ENCODE measurements at regions not wholly inside any gene's neighbourhood (a gene's known extent, or its start where the extent isn't known, plus 50 kb on each side); places are given as distances from the start of the nearest gene placed in this dataset.
"Not testable (repeated sequence)": the region's sequence is repeated elsewhere in the genome, so short reads cannot be mapped to it uniquely, and the experiment has no call there.

- Histone ChIP-seq H3K9me3 (ENCODE audit: control insufficient read depth in 4 of 4, insufficient read depth in 3 of 4, low read length in 3 of 4) (no peaks in the 10 kb centered on the region), H3K4me3 (no peak overlapping the region), H3K9ac (ENCODE audit: insufficient read depth in 1 of 2, low read length in 2 of 2) (no peak overlapping the region), H3K4me1 (ENCODE audit: control insufficient read depth in 5 of 5, insufficient read depth in 5 of 5, low read length in 5 of 5) (peaks cover 0 to 33% (median 6%) of the 10 kb centered on the region in 5 donors), H3K27me3 (ENCODE audit: control insufficient read depth in 3 of 3, insufficient read depth in 3 of 3, low read length in 2 of 3) (no peaks in the 10 kb centered on the region), H3K27ac (ENCODE audit: low read depth in 1 of 2, low read length in 1 of 2) (no peak overlapping the region), H3K36me3 (ENCODE audit: control insufficient read depth in 4 of 4, insufficient read depth in 4 of 4, low read length in 4 of 4) (no peaks in the 10 kb centered on the region)
- TF ChIP-seq, protein P1, sequence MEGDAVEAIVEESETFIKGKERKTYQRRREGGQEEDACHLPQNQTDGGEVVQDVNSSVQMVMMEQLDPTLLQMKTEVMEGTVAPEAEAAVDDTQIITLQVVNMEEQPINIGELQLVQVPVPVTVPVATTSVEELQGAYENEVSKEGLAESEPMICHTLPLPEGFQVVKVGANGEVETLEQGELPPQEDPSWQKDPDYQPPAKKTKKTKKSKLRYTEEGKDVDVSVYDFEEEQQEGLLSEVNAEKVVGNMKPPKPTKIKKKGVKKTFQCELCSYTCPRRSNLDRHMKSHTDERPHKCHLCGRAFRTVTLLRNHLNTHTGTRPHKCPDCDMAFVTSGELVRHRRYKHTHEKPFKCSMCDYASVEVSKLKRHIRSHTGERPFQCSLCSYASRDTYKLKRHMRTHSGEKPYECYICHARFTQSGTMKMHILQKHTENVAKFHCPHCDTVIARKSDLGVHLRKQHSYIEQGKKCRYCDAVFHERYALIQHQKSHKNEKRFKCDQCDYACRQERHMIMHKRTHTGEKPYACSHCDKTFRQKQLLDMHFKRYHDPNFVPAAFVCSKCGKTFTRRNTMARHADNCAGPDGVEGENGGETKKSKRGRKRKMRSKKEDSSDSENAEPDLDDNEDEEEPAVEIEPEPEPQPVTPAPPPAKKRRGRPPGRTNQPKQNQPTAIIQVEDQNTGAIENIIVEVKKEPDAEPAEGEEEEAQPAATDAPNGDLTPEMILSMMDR (IDR thresholded peaks at IDR 0.05; ENCODE audit: control extremely low read depth, extremely low read depth), result no peak
- WGBS, 2 donors, result 97% methylated on average over 2 of the region's 2 CpGs
- no peak for ATAC-seq (ENCODE audit: insufficient read depth, low FRiP score)
- no peak for DNase-seq
Observed at GRCh38 chr17:63041722-63042121, 75.7 kb downstream of the TANC2 start.

GRCh38 chr17:63042256-63042812 is 76.3 kb downstream of the TANC2 start:
- H3K36me3 ChIP-seq (ENCODE audit: control insufficient read depth in 4 of 4, insufficient read depth in 4 of 4, low read length in 4 of 4), result no peaks in the 10 kb centered on the region
- no peaks in the 10 kb centered on the region for H3K9me3 ChIP-seq (ENCODE audit: control insufficient read depth in 4 of 4, insufficient read depth in 3 of 4, low read length in 3 of 4)
- WGBS, 2 donors, result 55 to 66% methylated on average over 2 of the region's 2 CpGs

DNA sequence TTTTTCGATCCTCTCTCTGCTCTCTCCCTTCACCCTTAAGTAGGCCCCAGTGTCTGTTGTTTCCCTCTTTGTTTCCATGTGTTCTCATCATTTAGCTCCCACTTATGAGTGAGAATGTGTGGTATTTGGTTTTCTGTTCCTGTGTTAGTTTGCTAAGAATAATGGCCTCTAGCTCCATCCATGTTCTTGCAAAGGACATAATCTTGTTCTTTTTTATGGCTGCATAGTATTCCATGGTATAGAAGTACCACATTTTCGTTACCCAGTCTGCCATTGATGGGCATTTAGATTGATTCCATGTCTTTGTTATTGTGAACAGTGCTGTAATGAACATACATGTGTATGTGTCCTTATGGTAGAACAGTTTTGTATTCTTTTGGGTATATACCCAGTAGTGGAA is 91.5 kb downstream of the TANC2 start:
- not testable (repeated sequence) for H3K9ac ChIP-seq (ENCODE audit: insufficient read depth in 1 of 2, low read length in 2 of 2); H3K36me3 ChIP-seq (ENCODE audit: control insufficient read depth in 4 of 4, insufficient read depth in 4 of 4, low read length in 4 of 4); H3K4me1 ChIP-seq (ENCODE audit: control insufficient read depth in 5 of 5, insufficient read depth in 5 of 5, low read length in 5 of 5); H3K27ac ChIP-seq (ENCODE audit: low read depth in 1 of 2, low read length in 1 of 2); H3K27me3 ChIP-seq (ENCODE audit: control insufficient read depth in 3 of 3, insufficient read depth in 3 of 3, low read length in 2 of 3); H3K4me3 ChIP-seq; ATAC-seq (ENCODE audit: insufficient read depth, low FRiP score); DNase-seq; H3K9me3 ChIP-seq (ENCODE audit: control insufficient read depth in 4 of 4, insufficient read depth in 3 of 4, low read length in 3 of 4)
- 97 to 100% methylated on average over 2 of the region's 2 CpGs for WGBS, 2 donors

More at GRCh38 chr17:63042256-63042812, 76.3 kb downstream of the TANC2 start:
- no peaks in the 10 kb centered on the region for H3K27me3 ChIP-seq (ENCODE audit: control insufficient read depth in 3 of 3, insufficient read depth in 3 of 3, low read length in 2 of 3)
- H3K4me1 ChIP-seq (ENCODE audit: control insufficient read depth in 5 of 5, insufficient read depth in 5 of 5, low read length in 5 of 5), result peaks cover 0 to 33% (median 6%) of the 10 kb centered on the region in 5 donors
- no peak for ATAC-seq (ENCODE audit: insufficient read depth, low FRiP score)
- H3K9ac ChIP-seq (ENCODE audit: insufficient read depth in 1 of 2, low read length in 2 of 2), result no peak overlapping the region
- peak in 2 of 3 donors; percentile 50 to 63 for DNase-seq
- TF ChIP-seq, protein P1 (IDR thresholded peaks at IDR 0.05; ENCODE audit: control extremely low read depth, extremely low read depth), result no peak
- H3K4me3 ChIP-seq, result no peak overlapping the region
- H3K27ac ChIP-seq (ENCODE audit: low read depth in 1 of 2, low read length in 1 of 2), result no peak overlapping the region

- H3K9ac ChIP-seq (ENCODE audit: insufficient read depth in 1 of 2, low read length in 2 of 2), result no peak overlapping the region
- no peak overlapping the region for H3K4me3 ChIP-seq
- ATAC-seq (ENCODE audit: insufficient read depth, low FRiP score) (no peak), DNase-seq (no peak)
- no peak overlapping the region for H3K27ac ChIP-seq (ENCODE audit: low read depth in 1 of 2, low read length in 1 of 2)
- peaks cover 0 to 2% (median 0%) of the 10 kb centered on the region in 5 donors for H3K4me1 ChIP-seq (ENCODE audit: control insufficient read depth in 5 of 5, insufficient read depth in 5 of 5, low read length in 5 of 5)
- TF ChIP-seq, protein P1 (IDR thresholded peaks at IDR 0.05; ENCODE audit: control extremely low read depth, extremely low read depth), result no peak
- H3K9me3 ChIP-seq (ENCODE audit: control insufficient read depth in 4 of 4, insufficient read depth in 3 of 4, low read length in 3 of 4), result no peaks in the 10 kb centered on the region
- 83 to 87% methylated on average over 4 of the region's 4 CpGs for WGBS, 2 donors
- H3K36me3 ChIP-seq (ENCODE audit: control insufficient read depth in 4 of 4, insufficient read depth in 4 of 4, low read length in 4 of 4), result no peaks in the 10 kb centered on the region
- no peaks in the 10 kb centered on the region for H3K27me3 ChIP-seq (ENCODE audit: control insufficient read depth in 3 of 3, insufficient read depth in 3 of 3, low read length in 2 of 3)
Observed at GRCh38 chr17:63066158-63066813, 100.3 kb downstream of the TANC2 start.
